GM18520 (cell line): ENCODE measurements at regions not wholly inside any gene's neighbourhood (a gene's known extent, or its start where the extent isn't known, plus 50 kb on each side); places are given as distances from the start of the nearest gene placed in this dataset.

Source experiments
- ATAC-seq: cut with Tn5 transposase; IDR thresholded peaks from one replicate; pipeline ENCODE4 v1.9.1; 2021; ENCODE audit not compliant: unreplicated experiment

DNA sequence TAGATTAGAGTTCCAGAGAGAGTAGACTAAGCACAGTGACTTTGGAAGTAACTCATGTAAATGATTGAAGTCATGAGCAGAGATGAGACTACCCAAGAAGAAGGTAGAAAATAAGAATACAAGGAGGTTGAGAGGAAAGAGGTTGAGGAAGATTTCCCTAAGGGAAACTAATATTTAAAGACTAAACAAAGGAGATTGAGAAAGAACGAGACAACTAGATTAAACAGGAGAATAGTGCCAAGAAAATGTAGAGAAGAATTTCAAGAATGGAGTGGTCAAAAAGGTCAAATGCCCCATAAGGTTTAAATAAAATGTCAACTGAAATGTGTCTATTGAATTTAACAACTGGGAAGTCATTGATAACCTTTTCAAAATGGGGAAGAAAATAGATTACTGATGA lies 59.0 kb downstream of the RPS29 start:
- ATAC-seq = no peak

- ATAC-seq = no peak
Observed at GRCh38 chr14:49526101-49526500, 60.1 kb downstream of the RPS29 start.

DNA sequence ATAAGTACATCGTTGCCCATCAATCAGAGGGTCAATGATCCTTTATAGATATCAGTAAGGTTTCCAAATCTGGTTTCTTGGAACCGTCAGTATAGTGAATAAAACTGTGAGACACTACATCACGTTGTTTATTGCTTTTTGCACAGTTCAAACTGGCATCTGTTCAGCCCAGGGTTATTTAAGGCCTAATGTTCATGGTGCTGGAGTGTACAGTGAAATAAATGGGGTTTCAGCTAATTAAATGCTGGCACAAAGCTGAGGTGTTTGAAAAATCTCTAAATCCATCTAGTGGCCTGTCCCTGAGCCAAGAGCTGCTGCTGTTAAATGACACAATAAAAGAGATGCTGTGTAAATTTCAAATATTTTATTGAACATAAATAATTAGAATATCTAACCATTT lies 69.9 kb downstream of the RPS29 start:
- ATAC-seq = no peak

GRCh38 chr14:49512571-49512970 lies 73.6 kb downstream of the RPS29 start:
- ATAC-seq = no peak

- no peak for ATAC-seq
Observed at GRCh38 chr14:49512147-49512551, 74.0 kb downstream of the RPS29 start.

DNA sequence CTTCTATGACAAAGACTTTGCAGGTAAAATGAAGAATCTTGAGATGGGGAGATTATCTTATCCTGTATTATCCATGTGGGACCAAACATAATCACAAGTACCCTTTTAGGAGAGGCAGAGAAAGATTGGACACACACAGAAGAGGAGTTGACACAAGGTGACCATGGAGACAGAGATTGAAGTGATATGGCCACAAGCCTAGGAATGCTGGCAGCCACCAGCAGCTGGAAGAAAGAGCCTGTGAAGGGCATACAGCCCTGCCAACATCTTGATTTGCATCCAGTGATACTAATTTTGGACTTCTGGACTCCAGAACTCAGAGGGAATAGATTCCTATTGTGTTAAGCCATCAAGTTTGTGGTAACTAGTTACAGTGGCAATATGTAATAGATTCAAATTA lies 78.1 kb downstream of the RPS29 start:
- ATAC-seq = no peak

GRCh38 chr14:49506650-49507049 lies 79.5 kb downstream of the RPS29 start:
- no peak for ATAC-seq

- ATAC-seq = no peak
Observed at GRCh38 chr14:49505041-49505766, 81.0 kb downstream of the RPS29 start.

GRCh38 chr14:49497725-49498348 lies 88.3 kb downstream of the RPS29 start:
- ATAC-seq = peak; percentile 81

DNA sequence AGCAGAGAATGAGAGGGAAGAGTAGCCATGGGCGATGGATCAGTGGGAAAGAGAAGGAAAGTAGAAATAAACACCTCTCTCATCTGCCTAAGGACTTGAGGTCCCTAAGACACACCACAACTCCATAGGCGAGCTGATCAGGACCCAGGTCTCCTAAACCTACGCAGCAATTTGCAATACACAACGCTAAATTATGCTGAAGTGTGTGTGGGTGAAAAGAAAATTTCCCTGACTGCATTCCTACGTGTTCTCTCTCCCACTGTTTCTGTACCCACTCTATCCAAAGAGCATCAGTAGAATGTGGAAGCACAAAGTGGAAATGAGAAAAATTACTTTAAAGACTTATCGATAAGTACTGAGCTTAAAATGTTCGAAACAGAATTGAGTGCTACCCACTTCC lies 88.9 kb downstream of the RPS29 start:
- ATAC-seq = no peak

GRCh38 chr14:49494836-49495235 lies 91.3 kb downstream of the RPS29 start:
- ATAC-seq = no peak

DNA sequence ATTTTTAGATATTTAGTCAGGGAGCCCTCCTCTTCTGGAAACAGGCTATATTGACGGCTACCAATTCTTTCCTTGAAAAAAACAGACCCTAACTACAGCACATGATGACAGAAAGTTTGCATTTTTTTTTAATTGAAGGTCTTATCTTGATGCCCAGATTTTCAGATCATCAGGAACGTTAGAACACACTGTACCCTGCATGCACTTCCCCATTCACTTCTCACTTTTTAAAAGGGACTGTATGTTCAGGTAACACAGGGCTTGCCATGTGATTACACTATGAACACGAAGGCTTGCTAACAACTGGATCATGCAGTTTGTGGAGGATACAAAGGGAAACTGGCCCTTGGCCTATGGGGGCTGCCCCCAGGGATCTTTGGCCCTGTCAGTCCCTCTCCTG lies 92.6 kb downstream of the RPS29 start:
- ATAC-seq = no peak

- no peak for ATAC-seq
Observed at GRCh38 chr14:49492151-49492550, 94.0 kb downstream of the RPS29 start.

DNA sequence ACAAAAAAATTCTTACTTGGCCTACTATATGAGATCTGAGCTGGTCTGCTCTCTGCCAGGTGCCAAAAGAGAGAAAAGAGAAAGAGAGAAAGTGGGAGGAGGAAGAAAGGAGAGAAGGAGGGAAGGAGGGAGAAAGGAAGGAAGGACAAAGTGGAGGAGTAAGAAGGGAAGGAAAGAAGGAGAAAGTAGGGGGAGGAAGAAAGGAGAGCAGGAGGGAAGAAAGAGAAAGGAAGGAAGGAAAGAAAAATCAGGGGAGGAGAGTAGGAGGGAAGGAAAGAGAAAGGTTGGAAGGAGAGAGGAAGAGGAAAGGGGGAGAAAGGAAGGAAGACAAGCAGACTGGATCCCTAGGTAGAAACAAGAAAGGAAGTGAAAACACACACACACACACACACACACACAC lies 96.8 kb downstream of the RPS29 start:
- ATAC-seq = no peak

DNA sequence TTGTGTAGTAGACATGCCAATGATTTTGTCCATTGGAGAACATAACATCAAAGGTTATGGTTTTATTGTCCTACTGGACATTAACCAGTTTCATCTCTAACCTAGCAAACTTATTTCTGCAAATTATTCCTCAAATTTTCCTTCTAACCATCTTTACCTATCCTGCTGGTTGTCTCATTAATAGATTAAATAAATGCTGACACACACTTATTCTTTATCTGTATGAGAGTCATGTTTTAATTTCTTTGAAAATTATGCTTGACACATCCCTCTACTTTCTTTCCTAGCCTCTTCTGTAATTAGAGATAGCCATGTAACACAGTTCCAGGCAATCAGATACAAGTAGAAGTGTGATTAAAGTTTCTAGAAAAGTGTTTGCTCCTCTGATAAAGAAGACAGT lies 98.9 kb downstream of the RPS29 start:
- ATAC-seq = no peak

DNA sequence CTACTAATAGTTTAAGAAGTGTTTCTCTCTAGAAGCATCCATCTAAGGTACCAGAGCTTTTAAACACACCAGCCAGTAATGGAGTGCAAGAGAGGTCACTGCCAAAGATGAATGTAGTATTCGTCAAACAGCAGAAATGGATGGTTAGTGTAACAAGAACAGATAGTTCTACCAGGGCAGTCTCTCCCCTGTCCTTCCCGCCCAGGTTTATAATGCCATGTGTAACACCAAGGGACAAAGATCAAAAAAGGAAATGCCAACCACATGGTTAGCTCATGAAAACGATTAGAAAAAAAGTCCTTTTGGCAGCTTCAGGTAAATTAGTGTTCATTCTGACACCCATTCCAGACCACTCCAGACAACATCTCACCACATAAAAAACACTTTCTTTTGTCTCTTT lies 100.9 kb downstream of the RPS29 start:
- ATAC-seq = no peak

DNA sequence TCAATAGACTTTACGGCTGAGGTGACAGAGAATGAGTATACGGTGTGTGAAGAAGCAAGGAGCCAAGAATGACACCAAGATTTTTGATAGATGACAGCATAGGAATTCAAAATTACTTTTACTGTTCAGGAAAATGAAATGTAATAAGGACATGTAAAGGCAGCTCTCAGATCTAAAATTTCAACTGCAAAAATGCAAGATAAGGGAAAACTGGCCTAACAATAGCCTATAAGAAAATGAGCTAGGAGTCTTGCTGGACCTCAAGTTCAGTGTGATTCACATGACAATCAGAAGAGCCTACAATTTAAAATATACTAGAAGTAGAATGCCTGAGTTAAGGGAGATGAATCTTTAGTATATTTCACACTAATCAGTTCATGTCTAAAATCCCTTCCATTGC lies 102.0 kb downstream of the RPS29 start:
- no peak for ATAC-seq

- ATAC-seq = peak; percentile 65
Observed at GRCh38 chr14:49483268-49483667, 102.9 kb downstream of the RPS29 start.

DNA sequence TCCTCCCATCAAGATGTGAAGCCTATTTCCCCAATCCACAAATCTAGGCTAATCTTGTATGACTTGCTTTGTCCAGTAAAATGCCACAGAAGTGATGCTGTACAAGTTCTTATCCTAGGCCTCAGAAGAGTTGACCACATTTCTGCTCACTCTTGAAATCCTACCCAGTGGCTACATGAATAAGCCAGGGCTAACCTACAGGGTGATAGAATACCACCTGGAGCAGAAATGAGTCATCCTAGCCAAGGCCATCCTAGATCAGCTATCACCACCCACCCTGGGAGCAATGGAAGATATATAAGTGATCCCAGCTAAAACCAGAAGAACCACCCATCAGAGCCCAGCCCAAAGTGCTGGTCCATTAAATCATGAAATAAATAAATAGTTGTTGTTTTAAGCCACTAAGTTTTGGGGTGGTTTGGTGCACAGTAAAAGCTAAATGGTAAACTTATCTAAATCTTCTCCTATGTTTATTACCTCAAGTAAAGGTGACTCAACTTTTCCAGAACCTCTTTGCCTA lies 105.1 kb downstream of the RPS29 start:
- ATAC-seq = no peak

- ATAC-seq = no peak
Observed at GRCh38 chr14:49480053-49480760, 106.0 kb downstream of the RPS29 start.

GRCh38 chr14:49479432-49479831 lies 106.7 kb downstream of the RPS29 start:
- ATAC-seq = no peak

DNA sequence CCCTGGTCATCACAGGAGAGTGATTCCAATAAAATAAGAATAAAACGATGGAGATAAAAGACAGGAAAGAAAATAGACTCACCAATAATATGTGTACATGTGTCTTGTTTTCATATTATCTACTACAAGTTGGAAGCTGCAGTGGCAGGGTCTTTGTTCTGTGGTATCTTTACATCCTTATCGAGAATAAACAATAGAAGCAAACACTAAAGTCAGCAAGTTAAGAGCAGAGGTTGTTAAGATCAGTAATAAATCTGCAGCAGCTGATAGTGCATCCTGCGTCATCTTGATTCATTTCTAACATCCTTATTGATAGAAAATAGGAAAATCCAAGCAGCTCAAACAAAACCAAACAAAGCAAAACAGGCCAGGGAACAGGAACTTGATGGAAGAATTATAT lies 107.4 kb downstream of the RPS29 start:
- ATAC-seq = no peak
